ENCODE measurements at regions not wholly inside any gene's neighbourhood (a gene's known extent, or its start where the extent isn't known, plus 50 kb on each side); places are given as distances from the start of the nearest gene placed in this dataset.
A peak's percentile ranks its signal among the peaks of the same experiment; 100 is the strongest.

DNA sequence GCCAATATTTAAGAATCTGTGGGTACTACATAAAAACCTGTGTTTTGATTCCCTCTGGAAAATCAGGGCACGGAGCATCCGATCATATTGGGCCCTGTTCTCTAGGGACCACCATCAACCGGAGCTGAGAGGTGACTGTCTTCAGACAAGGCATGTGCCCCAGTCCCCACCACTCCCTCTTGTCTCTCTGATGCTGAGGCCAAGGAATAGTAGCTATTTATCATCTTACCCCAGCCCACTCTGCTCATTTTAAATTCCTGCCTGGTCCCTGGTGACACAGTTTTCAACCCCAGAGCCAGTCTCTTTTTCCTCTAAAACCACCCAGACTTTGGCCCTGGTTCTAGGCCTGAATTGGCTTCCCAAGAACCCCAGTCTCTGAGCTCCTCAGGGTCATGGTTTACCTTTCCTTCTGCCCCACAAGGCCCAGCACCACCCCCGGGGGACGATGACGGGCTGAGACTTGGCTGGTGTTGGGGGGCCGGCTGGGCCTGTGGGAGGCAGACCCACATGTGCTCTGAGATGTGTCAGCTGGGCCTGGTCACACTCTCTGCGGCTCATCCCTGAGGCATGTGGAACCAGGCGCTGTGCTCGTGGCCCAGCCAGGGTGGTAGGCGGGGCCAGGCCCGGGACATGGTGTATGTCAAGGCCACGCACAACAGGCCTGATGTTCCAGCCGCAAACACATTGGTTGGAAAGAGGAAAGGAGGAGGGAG lies 114.4 kb downstream of the CEBPB start:
- Histone ChIP-seq H3K4me3 (ENCODE audit: extremely low read depth, insufficient read depth, low read length, poor library complexity, severe bottlenecking) (no peak overlapping the region), H3K36me3 (ENCODE audit: control insufficient read depth, insufficient read depth, low read length) (no peaks in the 10 kb centered on the region), H3K27ac (ENCODE audit: low read depth, low read length, severe bottlenecking) (peak overlapping the region; percentile 53), H3K9me3 (ENCODE audit: control insufficient read depth, low read length) (no peaks in the 10 kb centered on the region), H3K4me1 (ENCODE audit: control insufficient read depth, insufficient read depth, low read length, poor library complexity, severe bottlenecking) (peaks cover 30% of the 10 kb centered on the region)
- 85 to 88% methylated on average over 12 of the region's 14 CpGs for WGBS, 2 experiments (ENCODE audit: insufficient coverage in 2 of 2)

- WGBS, 2 experiments (ENCODE audit: insufficient coverage in 2 of 2), result 61 to 68% methylated on average over 15 to 18 of the region's 19 CpGs
- H3K36me3 ChIP-seq (ENCODE audit: control insufficient read depth, insufficient read depth, low read length), result no peaks in the 10 kb centered on the region
- H3K4me3 ChIP-seq (ENCODE audit: extremely low read depth, insufficient read depth, low read length, poor library complexity, severe bottlenecking), result no peak overlapping the region
- H3K4me1 ChIP-seq (ENCODE audit: control insufficient read depth, insufficient read depth, low read length, poor library complexity, severe bottlenecking), result peaks cover 30% of the 10 kb centered on the region
- no peaks in the 10 kb centered on the region for H3K9me3 ChIP-seq (ENCODE audit: control insufficient read depth, low read length)
- peak overlapping the region; percentile 53 for H3K27ac ChIP-seq (ENCODE audit: low read depth, low read length, severe bottlenecking)
Measured at GRCh38 chr20:50305636-50306477, 115.2 kb downstream of the CEBPB start.

- H3K27ac ChIP-seq (ENCODE audit: low read depth, low read length, severe bottlenecking), result no peak overlapping the region
- no peaks in the 10 kb centered on the region for H3K9me3 ChIP-seq (ENCODE audit: control insufficient read depth, low read length)
- 80 to 83% methylated on average over 9 of the region's 13 CpGs for WGBS, 2 experiments (ENCODE audit: insufficient coverage in 2 of 2)
- H3K4me3 ChIP-seq (ENCODE audit: extremely low read depth, insufficient read depth, low read length, poor library complexity, severe bottlenecking), result no peak overlapping the region
- H3K4me1 ChIP-seq (ENCODE audit: control insufficient read depth, insufficient read depth, low read length, poor library complexity, severe bottlenecking), result peaks cover 30% of the 10 kb centered on the region
- no peaks in the 10 kb centered on the region for H3K36me3 ChIP-seq (ENCODE audit: control insufficient read depth, insufficient read depth, low read length)
Measured at GRCh38 chr20:50306478-50307423, 116.1 kb downstream of the CEBPB start.

- no peaks in the 10 kb centered on the region for H3K36me3 ChIP-seq (ENCODE audit: control insufficient read depth, insufficient read depth, low read length)
- 73 to 90% methylated on average over 1 to 3 of the region's 3 CpGs for WGBS, 2 experiments (ENCODE audit: insufficient coverage in 2 of 2)
- no peak overlapping the region for H3K4me3 ChIP-seq (ENCODE audit: extremely low read depth, insufficient read depth, low read length, poor library complexity, severe bottlenecking)
- peaks cover 25% of the 10 kb centered on the region for H3K4me1 ChIP-seq (ENCODE audit: control insufficient read depth, insufficient read depth, low read length, poor library complexity, severe bottlenecking)
- H3K27ac ChIP-seq (ENCODE audit: low read depth, low read length, severe bottlenecking), result peak overlapping the region; percentile 86
- H3K9me3 ChIP-seq (ENCODE audit: control insufficient read depth, low read length), result no peaks in the 10 kb centered on the region
Measured at GRCh38 chr20:50308166-50308512, 117.5 kb downstream of the CEBPB start.

GRCh38 chr20:50308513-50309279 lies 118.1 kb downstream of the CEBPB start:
- no peak overlapping the region for H3K4me3 ChIP-seq (ENCODE audit: extremely low read depth, insufficient read depth, low read length, poor library complexity, severe bottlenecking)
- H3K36me3 ChIP-seq (ENCODE audit: control insufficient read depth, insufficient read depth, low read length), result no peaks in the 10 kb centered on the region
- WGBS, 2 experiments (ENCODE audit: insufficient coverage in 2 of 2), result 42 to 52% methylated on average over 13 of the region's 20 CpGs
- no peaks in the 10 kb centered on the region for H3K9me3 ChIP-seq (ENCODE audit: control insufficient read depth, low read length)
- peaks cover 25% of the 10 kb centered on the region for H3K4me1 ChIP-seq (ENCODE audit: control insufficient read depth, insufficient read depth, low read length, poor library complexity, severe bottlenecking)
- H3K27ac ChIP-seq (ENCODE audit: low read depth, low read length, severe bottlenecking), result peak overlapping the region; percentile 86

DNA sequence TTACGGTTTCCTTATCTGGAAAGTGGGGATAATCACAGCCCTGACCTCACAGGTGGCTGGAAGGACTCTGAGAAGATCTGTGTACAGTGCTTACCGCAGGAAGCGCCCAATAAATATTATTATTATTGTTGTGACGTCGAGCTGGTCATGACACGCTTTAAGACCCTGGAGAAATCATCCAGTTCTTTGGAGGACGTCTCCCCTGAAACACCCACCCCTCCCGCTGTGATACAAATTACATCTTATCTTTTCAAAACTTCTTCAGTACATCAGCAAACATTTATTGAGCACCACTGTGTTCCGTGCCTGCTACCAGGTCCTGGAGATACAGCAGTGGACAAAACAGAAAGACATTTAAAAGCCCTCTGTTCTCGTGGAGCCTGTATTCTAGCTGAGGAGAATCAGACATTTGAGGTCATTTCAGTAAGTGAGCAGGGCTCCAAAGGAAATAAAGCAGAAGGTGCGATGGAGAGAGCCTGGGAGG lies 118.7 kb downstream of the CEBPB start:
- no peak overlapping the region for H3K4me3 ChIP-seq (ENCODE audit: extremely low read depth, insufficient read depth, low read length, poor library complexity, severe bottlenecking)
- 73 to 74% methylated on average over 6 of the region's 11 CpGs for WGBS, 2 experiments (ENCODE audit: insufficient coverage in 2 of 2)
- H3K4me1 ChIP-seq (ENCODE audit: control insufficient read depth, insufficient read depth, low read length, poor library complexity, severe bottlenecking), result peaks cover 23% of the 10 kb centered on the region
- peak overlapping the region; percentile 86 for H3K27ac ChIP-seq (ENCODE audit: low read depth, low read length, severe bottlenecking)
- no peaks in the 10 kb centered on the region for H3K9me3 ChIP-seq (ENCODE audit: control insufficient read depth, low read length)
- no peaks in the 10 kb centered on the region for H3K36me3 ChIP-seq (ENCODE audit: control insufficient read depth, insufficient read depth, low read length)

- no peak overlapping the region for H3K4me3 ChIP-seq (ENCODE audit: extremely low read depth, insufficient read depth, low read length, poor library complexity, severe bottlenecking)
- peaks cover 18% of the 10 kb centered on the region for H3K4me1 ChIP-seq (ENCODE audit: control insufficient read depth, insufficient read depth, low read length, poor library complexity, severe bottlenecking)
- H3K27ac ChIP-seq (ENCODE audit: low read depth, low read length, severe bottlenecking), result no peak overlapping the region
- WGBS, 2 experiments (ENCODE audit: insufficient coverage in 2 of 2), result 83 to 88% methylated on average over 16 of the region's 20 CpGs
- no peaks in the 10 kb centered on the region for H3K36me3 ChIP-seq (ENCODE audit: control insufficient read depth, insufficient read depth, low read length)
- no peaks in the 10 kb centered on the region for H3K9me3 ChIP-seq (ENCODE audit: control insufficient read depth, low read length)
Measured at GRCh38 chr20:50309764-50310672, 119.4 kb downstream of the CEBPB start.

- 93 to 97% methylated on average over 7 to 9 of the region's 10 CpGs for WGBS, 2 experiments (ENCODE audit: insufficient coverage in 2 of 2)
- no peak overlapping the region for H3K27ac ChIP-seq (ENCODE audit: low read depth, low read length, severe bottlenecking)
- H3K4me1 ChIP-seq (ENCODE audit: control insufficient read depth, insufficient read depth, low read length, poor library complexity, severe bottlenecking), result peaks cover 12% of the 10 kb centered on the region
- H3K36me3 ChIP-seq (ENCODE audit: control insufficient read depth, insufficient read depth, low read length), result no peaks in the 10 kb centered on the region
- no peak overlapping the region for H3K4me3 ChIP-seq (ENCODE audit: extremely low read depth, insufficient read depth, low read length, poor library complexity, severe bottlenecking)
- no peaks in the 10 kb centered on the region for H3K9me3 ChIP-seq (ENCODE audit: control insufficient read depth, low read length)
Measured at GRCh38 chr20:50310673-50311051, 120.0 kb downstream of the CEBPB start.

DNA sequence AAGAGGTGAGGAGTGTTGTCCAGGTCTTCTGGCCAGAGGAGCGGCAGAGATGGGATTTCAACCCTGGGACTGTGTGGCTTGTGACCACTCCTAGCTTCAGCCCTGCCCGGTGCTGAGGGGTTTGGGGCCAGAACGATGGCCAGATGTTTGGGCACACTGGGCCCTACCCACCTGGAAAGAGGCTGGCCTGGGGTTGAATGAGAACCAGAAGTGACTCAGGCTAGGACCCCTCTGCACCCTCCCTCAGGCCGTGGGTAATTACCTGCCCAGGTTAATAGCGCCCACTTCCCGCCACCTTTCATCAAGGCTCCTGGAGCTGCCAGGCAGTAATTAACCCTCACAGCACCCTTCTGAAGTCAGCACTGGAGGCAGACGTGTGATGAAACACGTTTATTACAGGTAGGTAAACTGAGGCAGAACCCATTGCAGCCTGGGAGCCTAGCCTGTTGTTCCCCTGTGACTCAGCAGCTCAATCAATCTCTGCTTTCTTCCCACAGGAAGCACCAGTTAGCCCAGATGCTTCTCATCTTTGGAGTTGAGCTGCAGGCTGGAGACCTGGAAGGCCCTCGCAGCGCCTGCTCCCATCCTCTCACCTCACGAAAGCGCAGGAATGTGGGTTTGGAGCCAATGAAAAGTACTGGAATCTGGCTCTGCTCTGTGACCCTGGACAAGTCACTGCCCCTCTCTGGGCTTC lies 120.8 kb downstream of the CEBPB start:
- H3K9me3 ChIP-seq (ENCODE audit: control insufficient read depth, low read length), result no peaks in the 10 kb centered on the region
- 90% methylated on average over 11 to 12 of the region's 12 CpGs for WGBS, 2 experiments (ENCODE audit: insufficient coverage in 2 of 2)
- no peak overlapping the region for H3K4me3 ChIP-seq (ENCODE audit: extremely low read depth, insufficient read depth, low read length, poor library complexity, severe bottlenecking)
- peaks cover 8% of the 10 kb centered on the region for H3K4me1 ChIP-seq (ENCODE audit: control insufficient read depth, insufficient read depth, low read length, poor library complexity, severe bottlenecking)
- H3K36me3 ChIP-seq (ENCODE audit: control insufficient read depth, insufficient read depth, low read length), result no peaks in the 10 kb centered on the region
- H3K27ac ChIP-seq (ENCODE audit: low read depth, low read length, severe bottlenecking), result no peak overlapping the region
